Right renal pelvis (tissue), 4 donors: ENCODE measurements at regions not wholly inside any gene's neighbourhood (a gene's known extent, or its start where the extent isn't known, plus 50 kb on each side); places are given as distances from the start of the nearest gene placed in this dataset.
"Not testable (repeated sequence)": the region's sequence is repeated elsewhere in the genome, so short reads cannot be mapped to it uniquely, and the experiment has no call there.

Source experiments
- DNase-seq, 4 donors: peaks; one replicate each; pipeline ENCODE4 v3.0.0-alpha.2; 2013; ENCODE audit warnings: low read depth in 4 of 4, low spot score in 3 of 4, missing footprints in 1 of 4

DNA sequence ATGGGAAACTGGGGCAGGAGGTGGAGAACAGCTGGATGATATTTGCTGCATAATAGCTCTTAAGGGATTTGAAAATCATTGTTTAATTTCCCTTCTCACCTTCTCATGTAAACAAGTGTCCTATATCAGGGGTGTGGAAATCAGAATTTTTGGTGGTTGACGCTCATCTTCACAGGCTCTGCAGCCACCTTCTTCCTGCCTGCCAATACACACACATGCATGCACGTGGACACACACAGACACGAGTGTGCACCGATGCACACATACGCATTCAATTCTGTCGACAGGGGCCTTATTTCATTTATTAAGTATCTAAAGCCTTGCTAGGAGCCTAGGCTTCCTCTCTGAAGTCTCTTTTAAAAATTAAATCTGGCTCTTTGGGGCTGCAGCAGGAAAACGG, 349.4 kb upstream of the NCAM1 start:
- DNase-seq: no peak

DNA sequence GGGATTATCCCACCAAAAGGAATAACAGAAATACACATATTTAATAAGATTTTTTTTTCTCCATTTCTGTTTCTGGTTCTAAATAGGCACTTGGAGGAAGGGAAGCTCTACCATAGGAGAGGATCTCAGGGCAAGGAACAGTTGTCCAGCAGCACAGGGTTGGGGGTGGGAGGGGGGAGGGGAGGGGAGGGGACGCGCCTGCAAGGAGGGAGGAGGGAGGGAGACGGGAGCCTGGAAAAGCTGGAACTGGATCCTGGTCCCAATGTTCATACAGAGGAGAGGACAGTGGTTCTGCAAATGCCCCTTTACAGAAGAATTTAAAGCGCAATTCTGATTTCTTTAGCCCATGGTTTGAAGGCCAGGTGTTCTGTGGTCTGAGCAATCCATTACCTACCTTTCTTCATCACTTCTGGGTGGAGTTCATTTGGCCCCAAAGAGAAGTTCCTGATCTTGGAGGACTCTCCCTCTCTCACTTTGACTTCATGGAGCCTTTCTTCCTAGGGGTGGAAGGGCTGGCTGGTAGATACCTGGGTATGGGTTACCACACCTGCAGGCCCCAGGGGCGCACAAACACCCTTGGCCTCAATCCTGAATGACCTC, 348.9 kb upstream of the NCAM1 start:
- DNase-seq: no peak

DNA sequence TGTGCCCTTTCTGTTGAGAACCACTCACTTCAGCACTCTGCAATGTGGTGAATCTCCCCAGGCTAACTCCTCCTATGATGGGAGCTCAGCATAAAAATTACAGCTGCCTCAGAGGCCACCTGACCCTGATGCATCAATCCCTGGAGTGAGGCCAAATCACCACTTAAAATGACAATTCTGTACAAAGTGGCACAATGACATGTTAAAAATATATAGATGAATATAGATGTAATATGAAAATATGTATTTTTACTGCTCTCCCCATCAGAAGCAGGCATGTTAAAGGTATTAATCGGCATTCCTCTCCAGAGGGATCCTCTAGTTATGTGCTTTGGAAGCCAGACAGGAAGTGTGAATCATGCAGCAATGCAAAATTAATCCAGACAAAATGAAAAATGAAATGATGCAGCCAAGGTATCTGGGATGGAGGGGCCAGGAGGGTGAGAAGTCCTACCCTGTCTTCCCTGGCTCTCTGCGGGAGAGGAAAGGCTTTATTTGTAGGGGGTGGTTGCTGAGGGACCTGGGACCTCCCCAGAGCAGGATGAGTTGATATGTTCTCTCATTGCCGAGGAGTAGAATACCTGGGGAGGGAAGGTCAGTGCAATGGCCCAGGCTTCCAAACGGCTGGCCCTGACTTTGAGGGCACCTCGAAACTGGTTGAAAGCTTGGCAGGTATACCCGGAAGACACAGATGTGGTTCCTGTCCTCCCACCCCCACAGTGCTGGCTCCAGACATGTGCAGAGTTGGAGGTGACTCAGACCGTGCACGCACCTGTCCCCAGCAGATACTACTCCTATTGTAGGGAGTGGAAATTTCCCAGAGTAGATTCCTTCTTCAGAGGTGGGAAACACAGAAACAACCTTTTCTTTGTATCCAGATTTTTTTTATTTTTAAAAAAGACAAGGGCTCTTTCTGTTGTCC, 347.9 kb upstream of the NCAM1 start:
- DNase-seq: no peak

DNA sequence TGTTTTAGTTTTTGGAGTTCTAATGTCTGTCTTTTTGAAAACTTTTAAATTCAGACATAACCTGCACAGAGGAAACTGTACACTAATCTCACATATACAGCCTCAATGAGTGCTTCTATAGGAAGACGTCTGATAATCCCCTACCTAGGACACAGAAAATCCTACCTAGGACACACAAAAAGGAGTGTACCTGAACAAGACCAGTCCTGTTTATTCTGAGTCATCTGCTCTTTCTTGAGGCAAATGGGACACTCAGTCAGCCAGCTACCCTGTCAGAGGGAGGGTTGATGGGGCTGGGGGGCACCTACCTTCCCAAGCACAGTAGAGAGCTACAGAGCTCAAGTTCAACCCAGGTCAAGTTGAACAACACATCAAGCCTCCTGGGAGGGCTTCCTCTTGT, 346.6 kb upstream of the NCAM1 start:
- DNase-seq: no peak

DNA sequence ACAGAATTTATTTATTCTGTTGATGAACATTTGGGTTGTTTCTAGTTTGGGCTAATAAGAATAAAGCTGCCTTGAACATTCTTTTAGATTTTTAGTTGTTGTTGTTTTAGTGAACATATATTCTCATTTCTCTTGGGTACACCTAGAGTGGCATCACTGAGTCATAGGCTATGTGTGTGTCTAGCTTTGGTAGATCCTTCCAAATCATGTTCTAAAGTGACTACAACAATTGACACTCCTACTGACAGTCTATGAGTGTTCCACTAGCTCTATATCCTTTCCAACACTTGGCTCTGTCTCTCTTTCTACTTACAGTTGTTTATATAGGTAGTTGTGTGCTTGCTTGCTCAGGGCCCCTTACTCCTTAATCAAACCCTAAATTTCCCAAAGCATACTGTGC, 346.0 kb upstream of the NCAM1 start:
- no peak for DNase-seq

DNA sequence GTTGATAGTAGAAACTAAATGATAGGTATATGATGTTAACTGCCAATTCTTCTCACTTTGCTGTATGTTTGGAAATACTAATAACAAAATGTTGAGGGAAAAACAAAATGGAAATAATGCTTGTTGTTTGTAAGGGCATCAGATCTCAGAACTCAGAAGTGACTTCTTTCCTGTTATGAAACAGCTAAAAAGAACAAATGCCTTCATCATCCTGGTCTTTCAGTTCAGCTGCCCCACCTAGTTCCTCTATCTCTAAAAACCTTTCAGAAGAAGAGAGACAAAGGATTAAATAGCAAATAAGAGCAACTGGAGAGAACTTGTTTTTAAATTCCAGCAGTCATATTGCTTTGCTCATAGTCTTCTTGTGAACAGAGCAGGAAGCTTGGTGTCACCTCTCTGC, 345.3 kb upstream of the NCAM1 start:
- DNase-seq: no peak

DNA sequence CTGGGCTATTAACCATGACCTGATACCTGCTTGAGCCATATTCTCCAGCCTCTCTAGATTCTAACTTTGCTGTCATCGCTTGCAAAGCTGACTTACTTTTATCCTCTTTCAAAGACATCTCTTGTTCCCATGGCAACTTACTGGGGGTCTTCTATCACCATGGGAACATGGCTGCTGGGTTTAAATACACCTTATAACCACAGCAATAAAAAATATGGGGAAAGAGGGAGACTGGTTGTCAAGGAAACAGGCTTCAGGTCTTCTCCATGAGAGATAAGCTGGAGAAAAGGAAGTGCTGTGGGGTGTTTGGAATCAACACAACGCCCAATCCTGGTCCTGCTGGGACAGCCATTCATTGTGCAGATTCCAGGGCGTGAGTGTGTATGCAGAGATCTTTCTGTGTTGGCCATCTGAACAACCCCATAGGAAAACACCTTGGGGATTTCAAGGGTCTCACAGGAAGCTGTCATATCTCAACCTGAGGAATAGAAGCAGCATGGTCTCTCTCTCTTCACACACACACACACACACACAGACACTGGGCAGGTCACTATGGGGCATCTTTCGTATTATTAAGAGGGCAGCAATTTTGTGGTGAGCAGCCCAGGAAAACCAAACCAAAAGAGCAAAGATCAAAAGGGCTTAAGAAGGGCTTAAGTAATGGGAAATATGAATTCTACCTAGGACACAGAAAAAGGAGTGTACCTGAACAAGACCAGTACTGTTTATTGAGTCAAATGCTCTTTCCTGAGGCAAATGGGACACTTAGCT, 344.7 kb upstream of the NCAM1 start:
- no peak for DNase-seq

DNA sequence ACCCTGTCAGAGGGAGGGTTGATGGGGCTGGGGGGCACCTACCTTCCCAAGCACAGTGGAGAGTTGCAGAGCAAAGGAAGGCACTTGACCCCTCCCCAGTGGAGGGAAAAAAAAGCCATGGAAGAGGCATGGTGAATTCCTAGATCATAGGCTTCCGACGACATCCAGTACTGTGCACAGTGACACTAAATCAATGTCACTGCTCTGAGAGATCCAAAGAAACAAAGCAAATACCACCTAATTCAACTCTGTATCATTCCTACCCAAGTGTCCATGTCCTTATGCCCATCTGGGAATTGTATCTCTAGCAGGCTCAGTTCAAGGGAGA, 344.2 kb upstream of the NCAM1 start:
- no peak for DNase-seq

DNA sequence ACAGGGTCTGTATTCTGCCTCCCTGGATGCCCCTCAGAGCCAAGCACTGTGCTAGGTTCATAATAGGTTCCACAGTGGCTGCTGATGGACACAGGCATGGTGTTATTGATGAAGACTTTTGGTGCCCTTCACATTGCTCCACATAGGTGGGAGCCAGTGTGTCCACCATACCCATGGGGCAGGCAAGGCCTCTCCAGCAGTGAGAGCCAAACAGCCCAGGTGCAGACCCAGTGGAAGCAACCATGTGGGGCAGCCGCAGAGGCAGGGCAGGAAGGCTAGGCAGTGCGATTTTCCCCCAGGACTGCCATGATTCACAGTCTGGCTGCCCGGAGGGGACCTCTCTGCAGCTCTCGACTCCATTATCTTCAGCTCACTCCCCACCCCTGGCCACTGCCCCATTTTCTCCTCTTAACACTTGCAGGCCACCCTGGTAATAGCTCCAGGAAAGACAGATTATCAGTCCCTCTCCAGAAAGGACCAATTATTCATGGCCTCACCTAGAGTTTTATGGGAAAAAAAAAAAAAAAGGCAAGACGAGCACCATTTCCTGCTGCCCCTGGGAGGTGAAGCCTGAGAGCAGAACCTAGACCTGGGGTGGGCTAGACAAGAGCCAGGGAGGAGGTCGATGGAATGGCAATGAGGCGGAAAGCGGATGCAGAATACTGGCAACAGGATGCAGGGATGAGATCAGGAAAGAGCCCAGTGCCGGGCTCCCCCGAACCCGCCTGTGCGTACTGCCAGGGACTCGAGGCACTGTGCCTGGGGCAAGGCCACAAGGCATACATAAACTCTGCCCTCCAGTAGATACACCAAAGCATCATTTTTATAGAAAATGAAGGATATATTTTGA, 343.0 kb upstream of the NCAM1 start:
- DNase-seq: no peak

DNA sequence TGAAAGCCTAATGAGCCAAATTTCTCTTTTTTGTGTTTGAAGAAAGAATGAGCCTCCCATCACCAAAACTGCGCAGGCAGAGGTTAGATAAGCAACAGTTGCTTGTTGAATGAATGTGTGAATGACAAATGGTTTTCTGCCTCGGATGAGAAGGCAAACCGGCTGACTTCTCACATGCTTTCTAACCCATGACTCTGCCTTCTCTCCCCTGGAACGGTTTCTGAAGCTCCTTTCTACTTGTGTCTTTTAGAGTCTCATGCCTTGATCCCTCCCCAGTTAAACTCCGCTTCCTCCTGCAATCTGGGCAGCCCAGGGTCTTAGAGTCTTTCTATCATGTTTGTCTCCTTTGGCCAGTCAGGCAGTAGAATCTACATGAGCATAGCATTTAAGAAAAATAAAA, 342.1 kb upstream of the NCAM1 start:
- no peak for DNase-seq

DNA sequence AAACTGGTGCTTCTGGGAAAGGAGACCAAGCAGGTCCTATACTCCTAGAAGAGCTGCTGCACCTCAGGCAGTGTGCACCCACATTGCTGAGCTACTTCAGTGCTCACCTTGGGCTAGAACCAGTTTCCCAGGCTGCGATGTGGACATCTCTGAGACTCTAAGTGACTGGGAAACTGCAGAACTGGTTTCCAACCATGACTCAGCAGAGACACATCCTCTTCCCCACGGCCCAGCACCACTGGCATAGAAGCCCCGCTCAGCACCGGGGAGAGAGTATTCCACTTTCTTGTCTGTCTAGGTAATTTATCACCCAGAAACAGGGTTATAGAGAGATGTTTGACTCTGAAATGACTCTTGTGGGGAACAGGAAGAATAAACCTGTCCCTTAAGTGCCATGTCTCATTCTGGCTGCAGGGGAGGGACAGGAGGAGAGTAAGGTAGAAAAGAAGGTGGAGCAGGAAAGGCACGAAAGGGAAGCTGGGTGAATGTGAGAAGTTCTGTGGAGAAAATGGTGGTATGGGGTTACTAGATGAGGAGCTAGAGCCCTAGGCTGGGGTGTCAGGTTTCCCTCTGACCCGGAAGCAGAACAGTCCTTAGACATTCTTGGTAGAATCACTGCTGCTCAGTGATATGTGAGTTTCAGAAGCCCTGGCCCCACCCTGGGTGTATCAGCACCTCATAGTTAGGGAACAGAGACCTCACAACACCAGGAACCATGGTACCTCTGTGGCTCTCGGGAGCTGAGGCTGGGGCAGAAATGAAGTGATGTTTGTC, 340.4 kb upstream of the NCAM1 start:
- DNase-seq: no peak

DNA sequence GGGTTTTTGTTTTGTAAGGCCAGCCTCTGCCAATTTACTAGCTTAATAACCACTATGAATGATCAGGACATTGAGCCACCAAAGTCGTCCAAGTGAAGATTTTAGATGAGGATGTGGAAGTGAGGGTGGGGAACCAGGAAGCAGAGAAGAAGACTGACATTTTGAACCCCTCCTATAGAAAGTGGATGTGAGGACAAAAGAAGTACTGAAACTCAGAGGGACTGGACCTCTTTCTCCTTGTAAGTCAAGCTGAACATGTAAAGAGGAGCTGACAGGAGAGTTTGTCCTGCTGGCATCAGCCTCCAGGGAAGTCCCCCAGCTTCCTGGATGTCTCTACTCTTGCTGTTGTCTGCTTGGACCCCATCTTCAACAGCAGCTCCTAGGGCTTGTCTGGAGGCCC, 338.2 kb upstream of the NCAM1 start:
- no peak for DNase-seq

DNA sequence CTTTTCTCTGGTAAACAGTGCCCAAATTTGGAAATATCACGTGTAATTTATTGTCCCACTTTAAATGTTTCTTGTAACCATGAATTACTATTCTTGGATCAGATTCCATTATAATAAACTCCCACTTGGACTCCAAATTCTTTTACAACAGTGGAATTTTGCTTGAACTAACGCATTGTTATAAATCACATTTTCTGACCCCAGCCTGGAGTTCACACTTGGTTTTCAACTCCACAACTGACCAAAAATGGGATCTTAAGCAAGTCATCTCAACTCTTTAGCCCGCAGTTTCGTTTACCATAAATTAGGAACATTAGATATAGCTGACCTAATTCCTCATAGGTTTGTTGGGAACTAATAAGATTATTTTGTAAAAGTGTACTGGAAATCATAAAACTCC, 336.8 kb upstream of the NCAM1 start:
- DNase-seq: peak; percentile 41 to 75 (median 65)

DNA sequence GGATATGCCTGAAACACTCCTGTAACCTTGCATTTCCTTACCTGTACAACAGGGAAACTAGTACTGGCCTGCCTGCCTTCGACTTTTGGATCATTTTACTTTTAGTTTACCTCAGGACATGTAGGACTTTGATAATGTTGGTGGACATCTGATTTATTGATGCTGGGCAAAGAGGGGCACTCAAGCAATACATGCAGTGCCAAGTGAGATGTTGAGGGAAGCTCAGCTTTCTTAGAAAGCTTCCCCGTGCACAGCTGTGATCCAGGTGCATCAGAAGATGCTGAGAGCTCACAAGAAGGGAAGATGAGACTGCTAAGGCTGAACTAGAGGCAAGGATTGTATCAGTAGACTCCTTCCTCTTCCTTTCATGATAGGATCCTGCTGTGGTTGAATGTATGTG, 336.2 kb upstream of the NCAM1 start:
- DNase-seq: not testable (repeated sequence)

DNA sequence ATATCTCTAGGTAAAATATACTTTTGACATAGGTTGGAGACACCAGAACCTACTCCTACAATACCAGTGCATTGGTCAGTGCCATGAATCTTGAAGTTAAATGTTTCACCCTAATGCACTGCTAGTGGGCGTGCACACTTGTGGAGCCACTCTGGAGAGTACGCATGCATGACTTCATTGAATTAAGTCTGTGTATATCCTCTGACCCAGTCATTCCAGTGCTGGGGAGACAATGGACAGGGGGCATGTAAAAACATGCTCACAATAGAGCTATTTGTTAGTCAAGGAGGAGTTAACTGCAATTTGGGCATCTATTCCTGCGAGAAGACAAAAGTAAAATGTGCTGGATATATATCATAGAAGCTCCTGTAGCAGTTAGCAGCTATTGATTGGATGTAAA, 335.4 kb upstream of the NCAM1 start:
- no peak for DNase-seq

DNA sequence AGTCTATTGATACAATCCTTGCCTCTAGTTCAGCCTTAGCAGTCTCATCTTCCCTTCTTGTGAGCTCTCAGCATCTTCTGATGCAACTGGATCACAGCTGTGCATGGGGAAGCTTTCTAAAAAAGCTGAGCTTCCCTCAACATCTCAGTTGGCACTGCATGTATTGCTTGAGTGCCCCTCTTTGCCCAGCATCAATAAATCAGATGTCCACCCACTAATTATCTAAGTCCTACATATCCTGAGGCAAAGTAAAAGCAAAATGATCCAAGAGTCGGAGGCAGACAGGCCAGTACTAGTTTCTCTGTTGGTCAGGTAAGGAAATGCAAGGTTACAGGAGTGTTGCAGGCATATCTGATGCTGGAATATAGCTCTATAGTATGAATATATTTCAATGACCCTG, 334.5 kb upstream of the NCAM1 start:
- DNase-seq: no peak

DNA sequence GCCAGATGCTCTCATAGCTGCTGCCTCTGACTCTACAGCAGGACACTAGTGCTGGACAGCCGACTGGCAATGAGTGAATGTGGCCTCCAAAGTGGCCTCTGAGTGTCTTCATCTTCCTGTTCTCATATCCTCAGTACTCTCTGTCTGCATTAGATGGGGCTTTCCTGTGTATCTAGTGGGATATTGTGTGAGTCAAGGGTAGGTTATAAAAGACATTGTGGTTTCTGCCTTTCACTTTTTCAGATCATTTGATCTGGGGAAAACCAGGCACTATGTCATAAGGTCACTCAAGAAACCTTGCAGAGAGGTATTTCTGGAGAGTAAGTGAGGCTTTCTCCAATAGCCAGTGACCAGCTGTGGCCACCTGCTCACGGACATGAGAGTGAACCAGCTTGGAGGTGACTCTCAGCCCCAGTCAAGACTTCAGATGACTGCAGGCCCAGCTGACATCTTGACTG, 333.6 kb upstream of the NCAM1 start:
- no peak for DNase-seq

DNA sequence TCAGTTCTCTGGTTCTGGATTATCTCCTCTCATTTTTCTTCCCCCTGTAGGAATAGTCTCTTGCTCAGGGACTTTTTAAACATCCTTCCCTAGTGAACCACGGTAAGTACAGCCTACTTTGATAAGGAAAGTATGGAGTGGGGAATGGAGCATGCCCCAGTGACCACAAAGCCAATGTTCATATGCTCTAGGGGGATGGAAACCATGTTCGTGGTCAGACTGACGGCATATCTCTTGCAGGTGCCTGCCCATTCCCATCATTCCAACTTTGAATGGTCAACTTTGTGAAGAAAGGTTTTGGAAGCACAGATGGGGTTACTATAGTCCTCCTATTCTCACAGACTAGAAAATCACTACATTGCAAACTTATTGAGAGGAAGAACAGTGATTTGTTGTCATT, 332.5 kb upstream of the NCAM1 start:
- DNase-seq: no peak

DNA sequence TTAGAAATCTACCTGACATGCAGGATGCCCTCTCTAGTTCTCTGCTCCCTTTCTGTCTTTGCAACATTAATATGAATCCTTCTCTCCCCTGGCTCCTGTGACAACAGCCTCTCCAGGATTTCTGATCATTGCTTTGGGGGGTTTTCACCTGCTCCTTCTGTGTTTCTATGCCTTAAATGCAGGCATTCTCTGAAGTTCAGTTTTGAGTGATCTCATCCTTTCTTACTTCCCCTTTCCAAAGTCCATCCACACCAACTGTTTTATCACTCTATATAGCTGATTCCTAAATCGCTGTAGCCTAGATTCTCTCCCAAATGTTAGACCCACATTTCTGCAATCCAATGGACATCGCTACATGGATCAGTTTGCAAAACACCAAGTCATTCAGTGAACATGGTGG, 330.7 kb upstream of the NCAM1 start:
- DNase-seq: no peak

DNA sequence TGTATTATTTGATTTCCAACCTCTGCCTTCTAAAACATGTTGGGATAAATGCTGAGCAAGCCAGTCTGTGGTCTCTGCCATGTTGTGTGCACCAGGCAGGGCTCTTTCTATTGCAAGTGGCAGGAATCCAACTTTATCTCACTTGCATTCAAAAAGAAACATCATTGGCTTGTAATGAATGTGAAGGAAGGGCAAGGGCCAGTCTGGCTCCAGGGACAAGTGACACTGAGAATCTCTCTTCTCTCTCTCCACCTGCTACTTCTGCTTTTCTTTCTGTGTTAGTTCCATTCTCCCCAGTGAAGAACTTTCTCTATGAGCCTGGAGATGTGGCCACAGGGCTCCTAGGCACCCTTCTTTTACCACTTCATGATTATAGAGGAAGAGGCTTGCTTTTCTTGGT, 329.9 kb upstream of the NCAM1 start:
- DNase-seq: no peak
